GM23338 (cell line): ENCODE measurements at regions not wholly inside any gene's neighbourhood (a gene's known extent, or its start where the extent isn't known, plus 50 kb on each side); places are given as distances from the start of the nearest gene placed in this dataset.

Experiments used
- ATAC-seq: fragments of 200-7000 bp; cut with Tn5 transposase; 3 replicates; pipeline ENCODE4 v1.9.1; 2020
- DNase-seq: peaks from one replicate; pipeline ENCODE4 v3.0.0-alpha.2; 2015; ENCODE audit warnings: low spot score
- H2AFZ ChIP-seq: fragments of 200-600 bp; sonication (generic); 2 replicates; pipeline ENCODE4 v1.8.0; 2016; ENCODE audit warnings: antibody characterized with exemption, mild to moderate bottlenecking, moderate library complexity
- H3F3A ChIP-seq: fragments of 200-600 bp; sonication (generic); replicated peaks from 2 replicates; pipeline ENCODE4 v1.8.0; 2017; ENCODE audit warnings: antibody characterized with exemption, mixed run types, low read depth
- H3K27ac ChIP-seq: fragments of 200-600 bp; sonication (generic); 2 replicates; pipeline ENCODE4 v1.6.1; 2016; ENCODE audit warnings: low read depth
- H3K27me3 ChIP-seq: fragments of 200-600 bp; sonication (generic); 2 replicates; pipeline ENCODE4 v1.8.0; 2016; ENCODE audit warnings: mild to moderate bottlenecking, mixed run types, moderate library complexity; ENCODE audit not compliant: insufficient read depth
- H3K36me3 ChIP-seq: fragments of 200-600 bp; sonication (generic); 2 replicates; pipeline ENCODE4 v1.8.0; 2016; ENCODE audit warnings: mild to moderate bottlenecking; ENCODE audit not compliant: insufficient read depth
- H3K4me1 ChIP-seq: fragments of 200-600 bp; sonication (generic); 2 replicates; pipeline ENCODE4 v1.8.0; 2016; ENCODE audit warnings: mild to moderate bottlenecking, moderate library complexity; ENCODE audit not compliant: insufficient read depth
- H3K4me2 ChIP-seq: fragments of 200-600 bp; sonication (generic); 2 replicates; pipeline ENCODE4 v1.7.1; 2017; ENCODE audit warnings: mixed run types
- H3K4me3 ChIP-seq: fragments of 200-600 bp; sonication (generic); 2 replicates; pipeline ENCODE4 v1.6.1; 2016; ENCODE audit warnings: mixed run types
- H3K79me2 ChIP-seq: fragments of 200-600 bp; sonication (generic); replicated peaks from 2 replicates; pipeline ENCODE4 v1.8.0; 2017; ENCODE audit warnings: mild to moderate bottlenecking; ENCODE audit not compliant: insufficient read depth
- H3K9me2 ChIP-seq: fragments of 200-600 bp; sonication (generic); 2 replicates; pipeline ENCODE4 v1.8.0; 2017; ENCODE audit not compliant: insufficient read depth
- H4K20me1 ChIP-seq: fragments of 200-600 bp; sonication (generic); replicated peaks from 2 replicates; pipeline ENCODE4 v1.8.0; 2017; ENCODE audit warnings: mild to moderate bottlenecking; ENCODE audit not compliant: insufficient read depth
- H3K27ac Mint-ChIP-seq: 2 replicates; pipeline ENCODE4 v1.8.0; 2020; ENCODE audit warnings: inconsistent platforms, mild to moderate bottlenecking, moderate library complexity, mixed read lengths
- H3K27me3 Mint-ChIP-seq: 3 replicates; pipeline ENCODE4 v1.8.0; 2022; ENCODE audit warnings: low read depth, mild to moderate bottlenecking, moderate library complexity, mixed read lengths, inconsistent platforms; ENCODE audit not compliant: insufficient read depth, poor library complexity
- H3K36me3 Mint-ChIP-seq: 3 replicates; pipeline ENCODE4 v1.8.0; 2021; ENCODE audit warnings: low read depth, mild to moderate bottlenecking, inconsistent platforms, moderate library complexity, mixed read lengths
- H3K4me1 Mint-ChIP-seq: 3 replicates; pipeline ENCODE4 v1.8.0; 2020; ENCODE audit warnings: mild to moderate bottlenecking, inconsistent platforms, mixed read lengths
- H3K4me3 Mint-ChIP-seq: 3 replicates; pipeline ENCODE4 v1.8.0; 2021; ENCODE audit warnings: moderate library complexity, mild to moderate bottlenecking, inconsistent platforms, mixed read lengths
- H3K9me3 Mint-ChIP-seq: 3 replicates; pipeline ENCODE4 v1.8.0; 2020; ENCODE audit warnings: moderate library complexity, mild to moderate bottlenecking, inconsistent platforms, mixed read lengths
- CREB1 ChIP-seq: fragments of 250-450 bp; sonication (Bioruptor Pico); IDR thresholded peaks from 2 replicates; pipeline ENCODE4 v1.5.0; 2020; ENCODE audit warnings: low read depth, mild to moderate bottlenecking, moderate library complexity
- CTCF ChIP-seq, 2 experiments: fragments of 200-600 bp in 1 of 2; sonication (generic) in 1 of 2; conservative IDR thresholded peaks; 2 replicates each; pipeline versions ENCODE4 v1.5.1 to v1.6.1; 2016 to 2017; ENCODE audit warnings: antibody characterized with exemption in 2 of 2, low read depth in 2 of 2, mild to moderate bottlenecking in 2 of 2, moderate library complexity in 1 of 2
- EZH2 ChIP-seq: fragments of 200-600 bp; sonication (generic); IDR thresholded peaks from one replicate; pipeline ENCODE4 v1.8.0; 2017; ENCODE audit warnings: antibody characterized with exemption, mild to moderate bottlenecking, low read depth; ENCODE audit not compliant: unreplicated experiment
- EZH2phosphoT487 ChIP-seq: fragments of 200-600 bp; sonication (generic); IDR thresholded peaks from one replicate; pipeline ENCODE4 v1.8.1; 2018; ENCODE audit warnings: antibody characterized with exemption; ENCODE audit not compliant: unreplicated experiment
- JUNB ChIP-seq: IDR thresholded peaks from one replicate; pipeline ENCODE4 v1.6.1; 2016; ENCODE audit warnings: antibody characterized with exemption; ENCODE audit not compliant: unreplicated experiment
- NANOG ChIP-seq: IDR thresholded peaks from 2 replicates; pipeline ENCODE4 v1.6.1; 2016; ENCODE audit warnings: antibody characterized with exemption, borderline replicate concordance
- POLR2AphosphoS5 ChIP-seq: IDR thresholded peaks from 2 replicates; pipeline ENCODE4 v1.6.1; 2016; ENCODE audit warnings: antibody characterized with exemption, low read depth
- REST ChIP-seq: IDR thresholded peaks from one replicate; pipeline ENCODE4 v1.6.1; 2018; ENCODE audit warnings: antibody characterized with exemption; ENCODE audit not compliant: unreplicated experiment
- STAT1 ChIP-seq: IDR thresholded peaks from one replicate; pipeline ENCODE4 v1.6.1; 2016; ENCODE audit warnings: antibody characterized with exemption; ENCODE audit not compliant: unreplicated experiment
- ZNF114 ChIP-seq: fragments of 250-450 bp; sonication (Bioruptor Pico); IDR thresholded peaks from 2 replicates; pipeline ENCODE4 v1.5.0; 2020; ENCODE audit warnings: mild to moderate bottlenecking, moderate library complexity
- ZNF331 ChIP-seq: fragments of 250-450 bp; sonication (Bioruptor Pico); IDR thresholded peaks from 2 replicates; pipeline ENCODE4 v1.5.0; 2020; ENCODE audit warnings: low read depth, mild to moderate bottlenecking, moderate library complexity
- ZNF462 ChIP-seq: fragments of 250-450 bp; sonication (Bioruptor Pico); IDR thresholded peaks from 2 replicates; pipeline ENCODE4 v1.5.0; 2020; ENCODE audit warnings: mild to moderate bottlenecking, moderate library complexity
- TF ChIP-seq, protein P1 (sequence below): IDR thresholded peaks from 2 replicates; pipeline ENCODE4 v1.6.1; 2016; ENCODE audit warnings: antibody characterized with exemption

DNA sequence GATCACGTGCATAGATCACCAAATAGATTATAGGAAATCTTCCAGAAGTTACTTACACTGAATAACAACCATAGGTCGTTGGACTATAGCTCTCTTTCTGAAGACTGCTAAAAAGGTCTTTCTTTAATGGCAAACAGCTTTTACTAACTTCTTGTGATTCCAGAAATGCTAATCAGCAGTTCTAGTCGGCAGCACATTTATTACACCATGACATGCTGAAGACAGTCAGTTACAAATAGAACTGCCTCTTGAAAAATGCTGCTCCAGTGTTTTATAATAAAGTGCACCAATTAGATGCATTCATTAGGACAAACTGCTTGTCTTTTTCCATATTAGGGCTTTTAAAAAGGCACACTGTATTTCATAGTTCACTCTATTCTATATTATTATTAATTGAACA lies 488.2 kb downstream of the PABPC4L start:
- H3K9me3 Mint-ChIP-seq = peaks cover 3% of the 10 kb centered on the region; the same call in 1 of the 3 replicates
- Histone ChIP-seq H3K79me2 (no peaks in the 10 kb centered on the region), H3K36me3 (no peaks in the 10 kb centered on the region), H3K4me2 (no peak overlapping the region), H3K27me3 (no peaks in the 10 kb centered on the region), H3K4me3 (no peak overlapping the region), H3K4me1 (no peaks in the 10 kb centered on the region), H4K20me1 (no peaks in the 10 kb centered on the region), H2AFZ (no peak overlapping the region), H3K27ac (no peak overlapping the region), H3K9me2 (no peaks in the 10 kb centered on the region), H3F3A (no peaks in the 10 kb centered on the region)
- DNase-seq (no peak), ATAC-seq (no peak)
- H3K36me3 Mint-ChIP-seq = no peaks in the 10 kb centered on the region
- no peak overlapping the region for H3K27ac Mint-ChIP-seq
- H3K27me3 Mint-ChIP-seq = no peaks in the 10 kb centered on the region
- no peaks in the 10 kb centered on the region for H3K4me1 Mint-ChIP-seq
- TF ChIP-seq NANOG = no peak
- no peak for TF ChIP-seq EZH2phosphoT487
- TF ChIP-seq ZNF462 (CRISPR knock-in tag) = no peak
- TF ChIP-seq POLR2AphosphoS5 = no peak
- TF ChIP-seq, protein P1, sequence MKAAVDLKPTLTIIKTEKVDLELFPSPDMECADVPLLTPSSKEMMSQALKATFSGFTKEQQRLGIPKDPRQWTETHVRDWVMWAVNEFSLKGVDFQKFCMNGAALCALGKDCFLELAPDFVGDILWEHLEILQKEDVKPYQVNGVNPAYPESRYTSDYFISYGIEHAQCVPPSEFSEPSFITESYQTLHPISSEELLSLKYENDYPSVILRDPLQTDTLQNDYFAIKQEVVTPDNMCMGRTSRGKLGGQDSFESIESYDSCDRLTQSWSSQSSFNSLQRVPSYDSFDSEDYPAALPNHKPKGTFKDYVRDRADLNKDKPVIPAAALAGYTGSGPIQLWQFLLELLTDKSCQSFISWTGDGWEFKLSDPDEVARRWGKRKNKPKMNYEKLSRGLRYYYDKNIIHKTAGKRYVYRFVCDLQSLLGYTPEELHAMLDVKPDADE = no peak
- no peak for TF ChIP-seq CTCF (conservative IDR thresholded peaks at IDR 0.05; ENCODE audit: low read depth in 2 of 2)
- TF ChIP-seq ZNF114 (CRISPR knock-in tag) = no peak
- TF ChIP-seq EZH2 = no peak
- no peak for TF ChIP-seq JUNB
- TF ChIP-seq REST = no peak
- no peak for TF ChIP-seq CREB1 (CRISPR knock-in tag)
- no peak for TF ChIP-seq ZNF331 (CRISPR knock-in tag)
- no peak for TF ChIP-seq STAT1
- H3K4me3 Mint-ChIP-seq = no peak overlapping the region
